MM.1S (cell line): ENCODE measurements at regions not wholly inside any gene's neighbourhood (a gene's known extent, or its start where the extent isn't known, plus 50 kb on each side); places are given as distances from the start of the nearest gene placed in this dataset.
"Not testable (repeated sequence)": the region's sequence is repeated elsewhere in the genome, so short reads cannot be mapped to it uniquely, and the experiment has no call there.

Source experiments
- EZH2 ChIP-seq: fragments of 300-600 bp; sonication (generic); optimal IDR thresholded peaks from 2 replicates; pipeline ENCODE3; 2017; ENCODE audit warnings: low read depth, mild to moderate bottlenecking, antibody characterized with exemption, low read length, mixed read lengths
- EZH2phosphoT487 ChIP-seq: fragments of 300-600 bp; sonication (generic); IDR thresholded peaks from 2 replicates; pipeline ENCODE4 v1.6.1; 2018; ENCODE audit warnings: antibody characterized with exemption, low read length
- TF ChIP-seq, protein P1 (sequence below): fragments of 300-600 bp; sonication (generic); IDR thresholded peaks from 2 replicates; pipeline ENCODE4 v1.5.1; 2016; ENCODE audit warnings: antibody characterized with exemption, low read length, mixed read lengths

DNA sequence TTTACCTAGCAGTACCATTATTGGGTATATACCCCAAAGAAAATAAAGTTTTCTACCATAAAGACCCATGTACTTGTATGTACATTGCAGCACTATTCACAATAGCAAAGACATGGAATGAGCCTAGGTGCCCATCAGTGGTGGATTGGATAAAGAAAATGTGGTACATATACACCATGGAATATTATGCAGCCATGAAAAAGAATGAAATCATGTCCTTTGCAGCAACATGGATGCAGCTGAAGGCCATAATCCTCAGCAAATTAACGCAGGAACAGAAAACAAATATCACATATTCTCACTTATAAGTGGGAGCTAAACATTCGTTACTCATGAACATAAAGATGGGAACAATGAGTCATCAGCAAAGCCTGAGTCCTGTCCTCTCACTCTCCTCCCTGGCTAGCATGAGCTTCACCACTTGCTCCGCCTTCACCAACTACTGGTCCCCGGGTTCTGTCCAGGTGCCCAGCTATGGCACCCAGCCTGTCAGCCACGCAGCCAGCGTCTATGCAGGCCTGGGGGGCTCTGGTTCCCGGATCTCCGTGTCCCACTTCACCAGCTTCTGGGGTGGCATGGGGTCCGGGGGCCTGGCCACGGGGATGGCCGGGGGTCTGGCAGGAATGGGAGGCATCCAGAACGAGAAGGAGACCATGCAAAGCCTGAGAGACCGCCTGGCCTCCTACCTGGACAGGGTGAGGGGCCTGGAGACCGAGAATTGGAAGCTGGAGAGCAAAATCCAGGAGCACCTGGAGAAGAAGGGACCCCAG lies 562.1 kb downstream of the ZNF674 start:
- TF ChIP-seq, protein P1, sequence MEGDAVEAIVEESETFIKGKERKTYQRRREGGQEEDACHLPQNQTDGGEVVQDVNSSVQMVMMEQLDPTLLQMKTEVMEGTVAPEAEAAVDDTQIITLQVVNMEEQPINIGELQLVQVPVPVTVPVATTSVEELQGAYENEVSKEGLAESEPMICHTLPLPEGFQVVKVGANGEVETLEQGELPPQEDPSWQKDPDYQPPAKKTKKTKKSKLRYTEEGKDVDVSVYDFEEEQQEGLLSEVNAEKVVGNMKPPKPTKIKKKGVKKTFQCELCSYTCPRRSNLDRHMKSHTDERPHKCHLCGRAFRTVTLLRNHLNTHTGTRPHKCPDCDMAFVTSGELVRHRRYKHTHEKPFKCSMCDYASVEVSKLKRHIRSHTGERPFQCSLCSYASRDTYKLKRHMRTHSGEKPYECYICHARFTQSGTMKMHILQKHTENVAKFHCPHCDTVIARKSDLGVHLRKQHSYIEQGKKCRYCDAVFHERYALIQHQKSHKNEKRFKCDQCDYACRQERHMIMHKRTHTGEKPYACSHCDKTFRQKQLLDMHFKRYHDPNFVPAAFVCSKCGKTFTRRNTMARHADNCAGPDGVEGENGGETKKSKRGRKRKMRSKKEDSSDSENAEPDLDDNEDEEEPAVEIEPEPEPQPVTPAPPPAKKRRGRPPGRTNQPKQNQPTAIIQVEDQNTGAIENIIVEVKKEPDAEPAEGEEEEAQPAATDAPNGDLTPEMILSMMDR, result not testable (repeated sequence)
- TF ChIP-seq EZH2phosphoT487, EZH2: not testable (repeated sequence)
